NOMO-1 treated with dmso at 0.1 percent for 144 hours (cell line): ENCODE measurements at regions not wholly inside any gene's neighbourhood (a gene's known extent, or its start where the extent isn't known, plus 50 kb on each side); places are given as distances from the start of the nearest gene placed in this dataset.

Experiments used
- DNase-seq: peaks from one replicate; lab custom pipeline; 2025; ENCODE audit not compliant: unreplicated experiment; lab: John Stamatoyannopoulos, UW

GRCh38 chr2:21253311-21254027 lies 129.7 kb downstream of the TDRD15 start:
- no peak for DNase-seq

- no peak for DNase-seq
These were observed 130.6 kb downstream of the TDRD15 start for GRCh38 chr2:21254170-21254965.

- peak; percentile 91 for DNase-seq
These were observed 132.2 kb downstream of the TDRD15 start for GRCh38 chr2:21256006-21256405.

GRCh38 chr2:21257621-21258020 lies 133.9 kb downstream of the TDRD15 start:
- no peak for DNase-seq

- no peak for DNase-seq
These were observed 134.3 kb downstream of the TDRD15 start for GRCh38 chr2:21258082-21258481.

GRCh38 chr2:21260311-21260710 lies 136.5 kb downstream of the TDRD15 start:
- DNase-seq = no peak

GRCh38 chr2:21261591-21261990 lies 137.8 kb downstream of the TDRD15 start:
- DNase-seq = no peak

- DNase-seq = no peak
These were observed 138.7 kb downstream of the TDRD15 start for GRCh38 chr2:21262426-21262940.

- no peak for DNase-seq
These were observed 139.9 kb downstream of the TDRD15 start for GRCh38 chr2:21263622-21264021.

- DNase-seq = no peak
These were observed 142.0 kb downstream of the TDRD15 start for GRCh38 chr2:21265752-21266151.

- DNase-seq = no peak
These were observed 143.6 kb downstream of the TDRD15 start for GRCh38 chr2:21267232-21267835.

- DNase-seq = no peak
These were observed 144.6 kb downstream of the TDRD15 start for GRCh38 chr2:21268197-21268877.

- DNase-seq = no peak
These were observed 145.1 kb downstream of the TDRD15 start for GRCh38 chr2:21268878-21269224.

- DNase-seq = no peak
These were observed 145.6 kb downstream of the TDRD15 start for GRCh38 chr2:21269382-21269781.

- DNase-seq = no peak
These were observed 146.3 kb downstream of the TDRD15 start for GRCh38 chr2:21270083-21270491.

GRCh38 chr2:21270708-21271122 lies 146.9 kb downstream of the TDRD15 start:
- no peak for DNase-seq

- DNase-seq = no peak
These were observed 152.4 kb downstream of the TDRD15 start for GRCh38 chr2:21276163-21276562.

GRCh38 chr2:21277068-21278056 lies 153.6 kb downstream of the TDRD15 start:
- no peak for DNase-seq

GRCh38 chr2:21279525-21279924 lies 155.8 kb downstream of the TDRD15 start:
- DNase-seq = no peak

- DNase-seq = no peak
These were observed 157.0 kb downstream of the TDRD15 start for GRCh38 chr2:21280793-21281192.
